ENCODE measurements at regions not wholly inside any gene's neighbourhood (a gene's known extent, or its start where the extent isn't known, plus 50 kb on each side); places are given as distances from the start of the nearest gene placed in this dataset.
"Not testable (repeated sequence)": the region's sequence is repeated elsewhere in the genome, so short reads cannot be mapped to it uniquely, and the experiment has no call there.

DNA sequence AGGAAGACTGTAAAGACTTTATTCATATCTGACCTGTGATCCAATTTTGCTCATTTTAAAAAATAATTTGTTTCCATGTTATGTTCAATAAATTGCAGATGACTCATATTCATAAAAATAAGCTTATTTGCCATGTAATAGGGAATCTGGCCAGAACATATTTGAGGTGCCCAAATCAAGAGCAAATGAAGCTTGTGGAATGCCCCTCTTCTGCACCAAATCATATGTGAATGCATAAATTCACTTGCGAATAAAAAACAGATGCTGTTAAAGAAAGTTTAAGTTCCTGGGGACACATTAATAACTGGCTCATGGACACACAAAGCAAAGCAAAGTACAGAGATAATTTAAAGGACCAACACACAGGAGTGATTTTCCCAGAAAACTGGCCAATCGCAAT is 279.0 kb upstream of the CDH2 start:
- no peak for DNase-seq (ENCODE audit: low read depth in 2 of 2)

DNA sequence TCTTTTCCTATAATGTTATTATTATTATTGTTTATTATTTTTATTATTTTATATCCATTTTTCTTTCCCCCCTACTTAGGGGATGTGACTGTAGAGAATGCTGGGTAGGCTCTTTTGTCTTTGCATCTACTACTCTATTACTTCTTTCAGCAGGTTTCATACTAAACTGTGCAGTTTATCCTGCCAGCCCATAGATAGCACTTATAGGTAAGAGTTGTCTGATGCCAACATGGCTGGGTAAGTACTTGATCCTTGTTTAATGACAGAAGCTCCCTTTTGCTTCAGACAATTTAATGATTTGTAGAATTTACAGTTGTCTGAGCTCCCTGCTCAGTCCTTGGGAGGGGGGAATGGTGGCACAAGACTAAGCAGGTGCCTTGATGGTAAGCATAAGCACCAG is 262.9 kb upstream of the CDH2 start:
- no peak for DNase-seq (ENCODE audit: low read depth in 2 of 2)

DNA sequence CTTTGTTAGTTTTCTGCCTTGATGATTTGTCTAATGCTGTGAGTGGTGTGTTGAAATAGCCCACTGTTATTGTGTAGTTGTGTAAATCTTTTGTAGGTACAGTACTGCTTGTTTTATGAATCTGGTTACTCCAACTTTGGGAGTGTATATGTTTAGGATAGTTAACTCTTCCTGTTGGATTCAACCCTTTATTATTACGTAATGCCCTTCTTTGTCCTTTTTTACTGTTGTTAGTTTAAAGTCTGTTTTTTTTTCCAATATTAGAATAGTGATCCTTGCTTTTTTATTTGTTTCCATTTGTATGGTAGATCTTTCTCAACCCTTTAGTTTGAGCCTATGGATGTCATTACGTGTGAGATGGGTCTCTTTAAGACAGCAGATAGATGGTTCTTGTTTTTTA is 261.5 kb upstream of the CDH2 start:
- no peak for DNase-seq (ENCODE audit: low read depth in 2 of 2)

DNA sequence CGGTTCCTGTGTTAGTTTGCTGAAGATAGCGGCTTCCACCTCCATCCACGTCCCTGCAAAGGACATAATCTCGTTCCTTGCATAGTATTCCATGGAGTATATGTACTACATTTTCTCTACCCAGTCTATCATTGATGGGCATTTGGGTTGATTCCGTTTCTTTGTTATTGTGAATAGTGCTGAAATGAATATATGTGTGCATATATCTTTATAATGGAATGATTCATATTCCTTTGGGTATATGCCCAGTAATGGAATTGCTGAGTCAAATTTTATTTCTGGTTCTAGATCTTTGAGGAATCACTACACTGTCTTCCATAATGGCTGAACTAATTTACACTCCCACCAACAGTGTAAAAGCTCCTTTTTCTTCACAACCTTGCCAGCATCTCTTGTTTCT is 255.4 kb upstream of the CDH2 start:
- no peak for DNase-seq (ENCODE audit: low read depth in 2 of 2)

DNA sequence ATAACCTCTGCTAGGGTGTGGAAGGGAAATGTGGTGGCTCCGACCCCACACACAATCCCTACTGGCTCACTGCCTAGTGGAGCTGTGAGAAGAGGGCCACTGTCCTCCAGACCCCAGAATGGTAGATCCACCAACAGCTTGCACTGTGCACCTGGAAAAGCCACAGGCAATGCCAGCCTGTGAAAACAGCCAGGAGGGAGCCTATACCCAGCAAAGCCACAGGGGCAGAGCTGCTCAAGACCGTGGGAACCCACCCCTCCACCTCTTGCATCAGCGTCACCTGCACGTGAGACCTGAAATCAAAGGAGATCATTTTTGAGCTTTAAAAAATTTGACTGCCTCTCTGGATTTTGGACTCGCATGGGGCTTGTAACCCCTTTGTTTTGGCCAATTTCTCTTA is 249.0 kb upstream of the CDH2 start:
- DNase-seq (ENCODE audit: low read depth in 2 of 2), result no peak

DNA sequence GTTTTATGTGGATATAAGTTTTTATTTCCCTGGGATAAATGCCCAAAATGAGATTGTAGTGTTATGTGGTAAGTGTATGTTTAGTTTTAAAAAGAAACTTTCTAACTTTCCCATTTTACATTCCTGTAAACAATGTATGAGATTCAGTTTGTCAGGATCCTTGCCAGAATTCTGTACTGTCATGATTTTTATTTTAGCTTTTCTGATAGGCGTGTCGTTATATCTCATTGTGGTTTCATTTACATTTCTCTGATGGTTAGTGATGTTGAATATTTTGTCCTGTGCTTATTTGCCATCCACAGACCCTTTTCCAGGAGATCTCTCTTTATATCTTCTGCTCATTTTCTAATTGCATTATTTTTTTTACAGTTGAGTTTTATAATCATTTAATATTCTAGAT is 245.6 kb upstream of the CDH2 start:
- no peak for DNase-seq (ENCODE audit: low read depth in 2 of 2)

DNA sequence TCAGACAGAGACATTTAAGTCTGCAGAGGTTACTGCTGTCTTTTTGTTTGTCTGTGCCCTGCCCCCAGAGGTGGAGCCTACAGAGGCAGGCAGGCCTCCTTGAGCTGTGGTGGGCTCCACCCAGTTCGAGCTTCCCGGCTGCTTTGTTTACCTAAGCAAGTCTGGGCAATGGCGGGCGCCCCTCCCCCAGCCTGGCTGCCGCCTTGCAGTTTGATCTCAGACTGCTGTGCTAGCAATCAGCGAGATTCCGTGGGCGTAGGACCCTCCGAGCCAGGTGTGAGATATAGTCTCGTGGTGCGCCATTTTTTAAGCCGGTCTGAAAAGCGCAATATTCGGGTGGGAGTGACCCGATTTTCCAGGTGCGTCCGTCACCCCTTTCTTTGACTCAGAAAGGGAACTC is 245.0 kb upstream of the CDH2 start:
- not testable (repeated sequence) for DNase-seq (ENCODE audit: low read depth in 2 of 2)

DNA sequence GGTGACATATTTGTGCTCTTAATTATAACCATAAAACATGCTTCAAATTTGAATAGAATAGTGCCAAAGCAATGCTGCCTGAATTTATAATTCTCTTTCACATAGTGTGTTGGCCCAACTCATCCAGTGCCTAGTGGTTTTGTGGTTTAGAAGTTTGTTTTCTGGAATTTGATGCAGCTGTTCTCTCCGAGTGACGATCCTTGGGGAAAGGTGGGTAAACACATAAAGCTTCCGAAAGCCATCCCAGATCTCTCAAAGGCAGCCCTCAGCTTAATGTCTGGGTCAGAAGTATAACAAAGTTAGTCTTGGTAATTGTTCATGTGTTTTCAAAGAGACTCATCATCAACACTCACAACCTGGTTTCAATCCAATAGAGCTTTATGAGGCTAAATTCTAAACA is 235.6 kb upstream of the CDH2 start:
- DNase-seq (ENCODE audit: low read depth in 2 of 2), result no peak

DNA sequence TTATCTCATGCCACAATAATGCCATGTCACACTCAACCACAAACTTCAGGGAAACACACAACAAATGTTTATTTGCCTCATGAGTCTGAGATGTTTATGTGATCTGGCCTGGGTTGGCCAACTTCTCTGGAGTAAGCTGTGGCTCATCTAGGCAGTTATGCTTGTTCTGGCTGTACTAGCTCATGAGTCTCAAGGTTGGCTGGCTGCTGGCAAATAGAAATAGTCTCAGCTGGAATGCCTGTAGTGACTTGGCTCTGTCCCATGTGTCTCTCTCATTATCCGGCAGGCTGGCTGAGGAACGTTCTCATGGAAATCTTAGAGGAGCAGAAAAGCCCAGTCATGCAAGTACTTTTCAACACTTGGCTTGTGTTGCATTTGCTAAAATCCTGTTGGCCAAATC is 234.9 kb upstream of the CDH2 start:
- no peak for DNase-seq (ENCODE audit: low read depth in 2 of 2)

DNA sequence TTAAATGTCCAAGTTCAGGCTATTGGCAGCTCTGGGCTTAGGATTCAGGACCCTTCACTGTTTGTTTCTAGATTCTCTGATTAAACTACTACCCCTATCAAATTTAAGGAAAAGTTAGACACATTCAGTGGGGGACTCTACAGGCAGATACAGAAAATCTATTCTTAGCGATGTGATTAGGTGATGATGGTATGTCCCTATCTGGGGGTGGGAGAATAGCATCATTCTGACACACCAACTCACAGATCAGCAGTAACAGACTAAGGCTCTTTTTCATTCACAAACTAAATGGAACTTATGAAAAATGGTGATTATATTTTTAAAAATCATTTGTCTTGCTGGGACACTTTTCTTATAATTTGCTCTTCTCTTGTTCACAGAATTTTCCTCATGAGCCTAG is 232.9 kb upstream of the CDH2 start:
- no peak for DNase-seq (ENCODE audit: low read depth in 2 of 2)

DNA sequence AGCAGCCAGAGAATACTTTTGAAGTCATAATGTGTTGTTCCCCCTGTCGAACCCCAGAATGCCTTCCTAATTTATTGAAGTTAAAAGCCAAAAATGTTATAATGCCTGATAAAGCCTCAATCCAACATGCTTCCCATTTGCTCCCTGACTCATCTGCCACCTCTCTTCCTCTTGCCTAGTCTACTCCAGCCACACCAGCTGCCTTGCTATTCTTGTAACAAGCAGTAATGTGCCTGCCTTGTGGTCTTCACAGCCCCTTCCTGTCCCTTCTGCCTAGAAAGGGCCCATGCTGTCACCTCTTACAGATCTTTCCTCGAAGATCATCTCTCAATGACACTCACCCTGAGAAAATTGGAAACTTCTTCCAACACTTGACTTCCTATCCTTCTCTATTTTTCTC is 231.6 kb upstream of the CDH2 start:
- DNase-seq (ENCODE audit: low read depth in 2 of 2), result no peak

DNA sequence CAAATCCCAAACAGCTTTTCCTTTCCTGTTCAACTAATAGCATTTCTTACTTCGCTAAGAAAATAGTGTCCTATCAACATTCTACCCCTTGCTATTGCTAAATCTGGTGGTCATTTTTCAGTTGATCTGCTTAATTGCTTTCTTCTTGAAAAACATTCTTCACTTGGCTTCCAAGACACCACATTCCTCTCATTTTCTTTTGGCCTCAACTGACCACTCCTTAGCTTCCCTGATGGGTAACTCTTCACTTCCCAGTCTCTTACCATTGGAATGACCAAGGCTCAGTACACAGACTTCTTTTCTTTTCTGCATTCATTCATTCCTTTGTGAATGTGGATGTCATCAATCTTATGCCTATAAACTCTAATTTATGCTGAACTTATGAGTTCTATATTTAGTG is 230.8 kb upstream of the CDH2 start:
- DNase-seq (ENCODE audit: low read depth in 2 of 2), result no peak

DNA sequence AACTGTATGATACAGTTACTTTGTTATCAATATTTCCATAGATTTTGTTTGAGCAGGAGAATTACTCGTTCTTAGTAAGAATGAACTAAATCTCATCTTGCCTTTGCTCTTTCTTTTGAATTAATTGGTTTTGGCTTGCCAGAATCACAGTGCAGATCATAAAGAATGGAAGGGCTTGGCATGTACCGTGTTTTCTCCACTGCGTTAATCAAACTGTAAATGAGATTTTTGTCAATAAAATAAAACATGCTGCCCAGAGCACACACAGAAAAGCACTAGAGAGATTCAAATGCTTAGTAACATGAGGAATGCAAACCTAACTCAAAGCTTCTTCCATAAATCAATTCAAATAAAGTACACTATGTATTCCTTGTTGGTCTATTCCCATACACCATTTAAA is 229.6 kb upstream of the CDH2 start:
- no peak for DNase-seq (ENCODE audit: low read depth in 2 of 2)

DNA sequence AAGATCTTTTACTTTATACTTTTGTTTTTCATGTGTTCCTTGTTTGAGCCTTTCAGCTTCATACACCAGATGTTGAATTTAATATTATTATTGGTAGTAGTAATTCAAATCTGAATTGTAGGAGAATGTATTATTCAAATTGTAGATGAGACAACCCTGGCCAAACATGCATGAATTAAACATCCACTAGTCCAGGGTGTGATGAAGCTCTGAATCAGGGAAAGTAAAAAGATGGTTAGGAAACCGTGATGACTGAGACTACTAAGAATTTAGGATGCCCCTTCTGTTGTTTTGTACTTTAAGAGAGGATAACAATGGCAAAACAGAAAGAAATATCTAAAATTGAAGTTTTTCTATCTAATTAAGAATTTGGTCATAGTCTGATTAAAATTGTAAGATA is 227.8 kb upstream of the CDH2 start:
- DNase-seq (ENCODE audit: low read depth in 2 of 2), result no peak

DNA sequence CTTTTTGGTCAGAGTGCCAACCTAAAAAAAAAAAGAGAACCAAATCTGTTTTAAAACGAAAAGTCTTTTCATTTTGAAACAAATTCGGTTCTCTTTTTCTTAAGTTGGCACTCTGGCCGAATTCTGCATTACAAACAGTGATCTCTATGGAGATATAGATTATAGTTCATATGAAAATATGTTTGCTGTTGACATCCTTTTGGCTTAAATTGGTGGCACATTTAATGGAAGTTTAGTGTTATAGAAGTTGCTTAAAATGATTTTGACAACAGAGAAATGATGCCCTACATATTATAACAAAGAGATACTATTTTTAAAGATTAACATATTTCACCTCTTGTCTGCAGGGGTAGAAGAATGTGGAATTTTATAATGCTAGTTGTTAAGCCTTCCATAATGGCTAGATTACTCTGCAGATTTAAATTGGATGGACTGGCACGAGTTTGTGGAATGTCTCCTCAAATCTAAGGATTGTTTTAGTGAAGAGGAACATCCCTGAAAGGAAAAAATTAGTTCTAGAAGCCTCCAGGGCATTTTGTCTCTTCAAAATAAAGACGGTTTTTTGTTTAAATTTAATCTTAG is 222.9 kb upstream of the CDH2 start:
- no peak for DNase-seq (ENCODE audit: low read depth in 2 of 2)

DNA sequence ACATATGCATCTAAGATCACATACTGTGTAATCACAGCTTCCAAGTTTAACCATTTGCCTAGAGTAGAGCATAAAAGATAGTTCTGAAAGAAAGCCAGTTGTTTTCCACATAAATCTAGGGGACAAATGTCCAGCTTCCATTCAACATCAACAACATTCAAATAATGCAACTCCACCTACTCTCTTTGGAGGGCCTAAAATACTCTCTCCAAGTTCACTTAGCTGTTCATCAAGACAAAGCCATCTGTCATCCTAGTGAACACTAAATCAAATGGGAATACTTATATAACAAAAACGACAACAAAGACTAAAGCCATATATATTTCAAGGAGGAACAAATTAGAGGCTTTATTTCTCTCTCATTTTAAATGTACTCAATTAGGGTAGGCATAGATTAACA is 221.5 kb upstream of the CDH2 start:
- DNase-seq (ENCODE audit: low read depth in 2 of 2), result no peak

DNA sequence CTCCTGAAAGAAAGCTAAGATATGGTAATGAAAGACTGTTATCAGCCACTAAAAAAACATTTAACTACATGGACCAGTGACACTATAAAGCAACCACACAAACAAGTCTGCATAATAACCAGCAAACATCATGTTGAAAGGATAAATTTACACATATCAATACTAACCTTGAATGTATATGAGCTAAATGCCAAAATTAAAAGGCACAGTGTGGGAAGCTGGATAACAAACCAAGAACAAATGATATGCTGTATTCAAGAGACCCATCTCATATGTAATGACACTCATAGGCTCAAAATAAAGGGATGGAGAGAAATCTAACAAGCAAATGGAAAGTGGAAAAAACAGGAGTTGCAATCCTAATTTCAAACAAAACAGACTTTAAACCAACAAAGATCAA is 213.1 kb upstream of the CDH2 start:
- no peak for DNase-seq (ENCODE audit: low read depth in 2 of 2)

DNA sequence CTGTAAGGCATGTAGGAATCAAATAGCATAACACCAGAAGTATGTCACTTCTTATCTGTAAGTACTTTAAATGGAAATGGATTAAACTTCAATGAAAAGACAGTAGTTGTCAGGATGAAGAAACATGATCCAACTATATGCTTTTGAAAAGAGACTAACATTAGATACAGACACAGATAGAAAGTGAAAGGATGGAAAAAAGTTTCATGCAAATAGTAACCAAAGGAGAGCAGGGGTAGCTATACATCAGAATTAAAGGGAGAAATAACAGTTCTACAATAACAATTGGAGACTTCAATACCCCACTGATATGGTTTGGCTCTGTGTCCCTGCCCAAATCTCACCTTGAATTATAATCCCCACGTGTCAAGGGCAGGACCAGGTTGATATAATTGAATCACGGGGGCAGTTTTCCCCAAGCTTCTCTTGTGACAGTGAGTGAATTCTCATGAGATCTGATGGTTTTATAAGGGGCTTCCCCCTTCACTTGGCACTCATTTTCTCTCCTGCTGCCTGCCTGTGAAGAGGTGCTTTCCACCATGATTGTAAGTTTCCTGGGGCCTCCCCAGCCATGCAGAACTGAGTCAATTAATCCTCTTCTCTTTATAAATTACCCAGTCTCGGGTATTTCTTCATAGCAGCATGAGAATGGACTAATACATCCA is 205.4 kb upstream of the CDH2 start:
- DNase-seq (ENCODE audit: low read depth in 2 of 2), result no peak

DNA sequence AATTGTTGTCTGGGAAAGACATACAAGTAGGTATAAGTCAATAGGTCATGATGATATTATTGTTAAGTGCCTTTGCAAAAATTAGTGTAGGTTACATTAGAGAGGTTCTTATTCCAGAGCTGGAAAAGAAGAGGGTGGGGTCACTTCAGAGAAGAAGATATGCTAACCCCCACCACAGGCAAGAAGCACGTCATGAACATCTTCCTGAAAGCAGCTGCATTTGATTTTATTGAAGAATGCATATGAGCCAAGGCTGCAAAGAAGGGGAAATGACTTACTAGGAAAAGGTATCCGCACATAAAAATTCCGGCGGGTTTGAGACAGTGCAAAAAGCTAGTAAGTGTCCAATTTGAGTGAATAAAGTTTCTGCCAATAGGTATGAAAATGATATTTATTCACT is 195.3 kb upstream of the CDH2 start:
- no peak for DNase-seq (ENCODE audit: low read depth in 2 of 2)

DNA sequence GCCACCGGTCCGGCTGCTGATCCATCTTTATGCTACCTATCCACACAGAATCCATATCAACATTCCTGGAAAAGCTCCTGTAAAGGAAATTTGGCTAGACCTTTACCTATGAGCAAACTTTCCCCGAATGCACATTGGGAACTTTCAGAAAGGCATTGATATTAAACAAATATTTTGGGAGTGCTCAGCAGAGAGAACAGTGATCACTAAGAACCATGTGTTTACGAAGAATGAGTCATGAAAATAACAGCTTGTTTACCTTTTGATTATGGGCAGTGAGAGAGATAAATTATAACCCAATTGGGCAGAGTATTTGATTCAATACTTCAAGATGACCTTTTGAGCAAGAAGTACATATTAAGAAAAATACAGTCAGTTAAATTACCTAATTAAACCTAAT is 189.7 kb upstream of the CDH2 start:
- DNase-seq (ENCODE audit: low read depth in 2 of 2), result no peak

DNA sequence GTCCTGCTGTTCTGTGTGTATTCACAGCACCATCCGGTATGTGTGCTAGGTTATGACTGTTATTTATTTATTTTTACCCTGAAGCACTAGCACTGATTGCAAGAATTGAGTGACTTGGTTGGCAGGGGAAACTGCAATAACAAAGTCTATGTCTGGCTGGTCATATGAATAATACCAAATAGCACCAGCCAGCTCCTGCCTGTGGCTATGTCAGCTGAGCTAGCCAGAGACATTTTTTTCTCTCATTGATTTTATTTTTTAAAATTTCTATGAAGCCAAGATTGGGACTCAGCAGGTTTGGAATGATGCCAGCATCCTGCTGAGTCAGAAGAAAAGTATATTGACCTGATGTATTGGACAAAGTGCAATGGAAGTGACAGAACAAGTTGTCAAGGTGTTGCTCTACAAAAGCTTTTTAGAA is 188.5 kb upstream of the CDH2 start:
- peak in 1 of 2 donors; percentile 64 for DNase-seq (ENCODE audit: low read depth in 2 of 2)

DNA sequence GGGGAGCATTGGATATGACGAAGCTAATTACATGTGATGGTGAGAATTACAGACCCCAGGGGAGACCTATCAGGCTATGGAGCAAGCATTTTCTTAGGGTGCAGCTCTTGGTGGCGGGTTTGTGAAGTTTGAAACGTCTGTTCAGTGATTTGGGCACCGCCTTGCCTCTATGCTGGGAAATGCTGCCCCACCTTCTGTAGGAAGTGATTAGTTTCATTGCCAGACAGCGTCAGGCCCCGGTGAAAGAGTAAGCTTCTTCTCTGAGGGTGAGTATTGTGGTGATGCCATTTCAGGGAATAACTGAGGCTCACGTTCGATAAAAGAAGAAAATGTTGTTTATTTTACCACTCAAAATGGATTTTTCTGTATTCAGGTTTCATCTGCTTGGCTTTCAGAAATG is 186.2 kb upstream of the CDH2 start:
- DNase-seq (ENCODE audit: low read depth in 2 of 2), result no peak

DNA sequence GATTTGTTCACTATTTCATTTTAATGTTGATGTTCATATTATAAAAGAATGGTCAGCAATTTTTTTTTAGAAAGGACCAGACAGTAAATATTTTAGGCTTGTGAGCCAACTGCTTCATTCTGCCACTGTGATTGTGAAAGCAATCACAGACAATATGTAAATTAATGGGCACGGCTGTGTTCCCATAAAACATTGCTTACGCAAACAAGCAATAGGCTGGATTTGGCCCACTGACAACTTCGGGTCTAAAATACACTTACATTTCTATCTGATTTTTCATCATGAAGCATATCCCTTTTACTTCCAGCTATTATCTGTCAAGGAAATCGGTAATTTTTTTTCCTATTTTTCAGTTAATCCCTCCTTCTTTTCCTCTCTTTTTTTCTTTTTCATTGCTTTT is 182.2 kb upstream of the CDH2 start:
- DNase-seq (ENCODE audit: low read depth in 2 of 2), result no peak

DNA sequence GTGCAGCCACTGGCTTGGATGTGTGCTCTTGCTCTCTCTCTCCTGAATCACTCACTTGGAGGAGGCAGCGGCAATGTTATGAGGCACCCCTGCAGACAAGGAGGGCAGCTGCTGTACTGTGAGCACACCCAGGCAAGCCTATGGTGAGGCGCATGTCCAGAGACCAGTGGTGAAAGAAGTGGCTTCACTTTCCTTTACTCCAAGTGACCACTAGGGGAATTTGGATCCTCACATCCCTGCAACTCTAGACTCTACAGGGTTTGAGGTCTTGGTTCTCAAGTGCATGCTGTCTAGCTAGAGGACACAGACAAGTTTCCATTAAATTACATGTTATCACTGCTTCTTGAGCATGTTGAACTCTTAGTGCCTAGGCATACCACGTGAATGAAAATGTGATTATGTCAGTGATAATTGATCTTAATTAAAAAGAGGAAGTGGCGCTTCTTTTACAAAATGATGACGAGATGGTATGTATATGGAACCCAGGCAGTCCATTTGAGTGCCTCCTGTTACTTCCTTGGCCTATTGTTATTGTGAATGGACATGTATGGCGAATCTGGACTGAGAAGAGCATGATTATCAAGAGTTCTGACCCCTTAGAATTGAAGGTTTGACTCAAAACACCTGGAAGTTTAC is 181.0 kb upstream of the CDH2 start:
- no peak for DNase-seq (ENCODE audit: low read depth in 2 of 2)

Data from dermis microvascular lymphatic vessel endothelial cell (primary cell).